ENCODE measurements at regions not wholly inside any gene's neighbourhood (a gene's known extent, or its start where the extent isn't known, plus 50 kb on each side); places are given as distances from the start of the nearest gene placed in this dataset.
A peak's percentile ranks its signal among the peaks of the same experiment; 100 is the strongest.

- Histone ChIP-seq H3K18ac (ENCODE audit: low read depth, low read length) (peak overlapping the region; percentile 77), H3K4me1 (ENCODE audit: control insufficient read depth, insufficient read depth, low read length) (peaks cover 13% of the 10 kb centered on the region), H3K23ac (ENCODE audit: low read depth, low read length) (peak overlapping the region; percentile 52; the same call in 1 of the 2 replicates), H3K36me3 (ENCODE audit: control insufficient read depth, insufficient read depth, low read length) (no peaks in the 10 kb centered on the region), H2BK15ac (ENCODE audit: low read depth, low read length) (peak overlapping the region; percentile 21; the same call in 2 of the 3 replicates), H3K4ac (ENCODE audit: low read depth, low read length) (peak overlapping the region; percentile 82), H2AK5ac (ENCODE audit: low read depth, low read length) (peak overlapping the region; percentile 88), H2BK120ac (ENCODE audit: low read depth, low read length) (peak overlapping the region; percentile 94), H3K27me3 (ENCODE audit: control insufficient read depth, insufficient read depth, low read length) (no peaks in the 10 kb centered on the region), H3K9ac (ENCODE audit: low read depth, low read length) (no peak overlapping the region), H3K79me1 (ENCODE audit: low read depth in 1 of 2, low read length in 2 of 2) (no peaks in the 10 kb centered on the region), H3K4me3 (ENCODE audit: insufficient read depth, low read depth, low read length) (no peak overlapping the region), H4K91ac (ENCODE audit: insufficient read depth, low read depth, low read length) (peak overlapping the region; percentile 58), H2BK20ac (ENCODE audit: low read depth, low read length) (peak overlapping the region; percentile 87), H3K4me2 (ENCODE audit: low read depth, low read length) (no peak overlapping the region), H3K14ac (replicated peaks; ENCODE audit: low read depth, low read length) (peak overlapping the region; percentile 71), H3K9me3 (ENCODE audit: control insufficient read depth, insufficient read depth, low read length) (peaks cover 3% of the 10 kb centered on the region), H4K20me1 (ENCODE audit: insufficient read depth, low read length) (no peaks in the 10 kb centered on the region), H3K27ac (ENCODE audit: insufficient read depth, low read length) (0 out of 2 replicates have a peak overlapping the region, but pooled peaks have one; percentile 7), H4K8ac (ENCODE audit: low read depth in 2 of 2, low read length in 2 of 2) (peak overlapping the region; percentile 12 to 89; a peak in 3 of 4 replicates), H3K9me1 (ENCODE audit: insufficient read depth, low read length) (peaks cover 8% of the 10 kb centered on the region), H2AK9ac (replicated peaks; ENCODE audit: low read depth, low read length, poor library complexity) (peak overlapping the region; percentile 76), H2BK5ac (ENCODE audit: low read depth, low read length, poor library complexity, severe bottlenecking) (peak overlapping the region; percentile 7), H4K5ac (ENCODE audit: low read depth, low read length) (peak overlapping the region; percentile 56), H2AFZ (replicated peaks; ENCODE audit: low read length, poor library complexity) (peak overlapping the region; percentile 74), H3K56ac (ENCODE audit: extremely low read depth, insufficient read depth, low read length) (no peak overlapping the region)
- POLR2A ChIA-PET (ENCODE audit: unreplicated experiment), result no interaction called here
- ATAC-seq (ENCODE audit: low read depth) (no peak), DNase-seq (no peak)
- TF ChIP-seq SMC3 (IDR thresholded peaks at IDR 0.05; ENCODE audit: low read depth, low read length) (no peak), MAFK (IDR thresholded peaks at IDR 0.05; ENCODE audit: low read depth, low read length) (no peak)
- dilution Hi-C loops (cut with HindIII; ENCODE audit: low sequenced_read_pairs, unreplicated experiment) (no loop called here), intact Hi-C loops (cut with micrococcal nuclease) (loop anchor here (5.0 kb wide), 2 partner anchors 56 to 69 kb away; partner anchors contain the start of gene STC2), in situ Hi-C loops (cut with MboI; ENCODE audit: low sequenced_read_pairs) (no loop called here)
- BruUV-seq (replicated peaks), result no TSS peak
- WGBS, 2 experiments (ENCODE audit: extremely low coverage in 2 of 2, insufficient read length in 1 of 2), result 84% methylated on average over 5 of the region's 14 CpGs; no CpG with 5 or more reads in 1 of the 2 experiments
- CTCF ChIA-PET, result interaction anchor here (0.6 kb wide), 1 partner anchor 10 kb away, joined by 4 read pairs; no protein-coding TSS in a partner anchor
Measured at GRCh38 chr5:173396311-173396993, 68.2 kb upstream of the STC2 start.
